Endothelial cell of umbilical vein (primary cell): ENCODE measurements at regions not wholly inside any gene's neighbourhood (a gene's known extent, or its start where the extent isn't known, plus 50 kb on each side); places are given as distances from the start of the nearest gene placed in this dataset.

ENCODE experiments used
- BruUV-seq: library from RNA; stranded (reverse); fragments of 400-500 nt; replicated peaks from 2 replicates; lab custom pipeline; 2021; lab: Mats Ljungman, UMichigan
- CTCF ChIA-PET: fragments of 300-600, 350-600 bp; sonication (Branson Sonifier 250); formaldehyde crosslinking; loops from one replicate; lab custom pipeline; 2021; ENCODE audit warnings: antibody characterized with exemption, inconsistent platforms; lab: Charles Lee
- POLR2A ChIA-PET: fragments of 300-600, 350-600 bp; sonication (Branson Sonifier 250); formaldehyde crosslinking; loops from one replicate; lab custom pipeline; 2021; ENCODE audit warnings: antibody characterized with exemption, inconsistent platforms; lab: Charles Lee
- DNase-seq: peaks from one replicate; pipeline ENCODE4 v3.0.0-alpha.2; 2011; ENCODE audit warnings: low read depth, low spot score
- FAIRE-seq: peaks from 2 replicates; lab custom pipeline; 2011; peaks lifted over from hg19 to GRCh38; lab: Jason Lieb, UNC
- H2AFZ ChIP-seq: 2 replicates; pipeline ENCODE4 v1.6.0; 2012; ENCODE audit warnings: low read depth, low read length, control low read depth, inconsistent platforms
- H3K27ac ChIP-seq: 2 replicates; pipeline ENCODE4 v1.5.1; 2011; ENCODE audit warnings: low read depth, mild to moderate bottlenecking, control low read depth, low read length, moderate library complexity; ENCODE audit not compliant: insufficient read depth
- H3K27me3 ChIP-seq, 2 experiments: 2 replicates each; pipeline versions ENCODE4 v1.6.0 to v1.6.1; 2011; ENCODE audit warnings: low read length in 2 of 2, mixed read lengths in 1 of 2; ENCODE audit not compliant: control insufficient read depth in 2 of 2, insufficient read depth in 2 of 2
- H3K36me3 ChIP-seq, 2 experiments: 2 replicates in 1 of 2; 3 replicates in 1 of 2; pipeline ENCODE4 v1.5.1; 2011; ENCODE audit warnings: low read length in 2 of 2, mild to moderate bottlenecking in 1 of 2, moderate library complexity in 1 of 2; ENCODE audit not compliant: control insufficient read depth in 2 of 2, insufficient read depth in 2 of 2; ENCODE audit errors: extremely low read depth in 1 of 2
- H3K4me1 ChIP-seq: 3 replicates; pipeline ENCODE4 v1.5.1; 2011; ENCODE audit warnings: mild to moderate bottlenecking, low read length; ENCODE audit not compliant: control insufficient read depth, insufficient read depth; ENCODE audit errors: extremely low read depth
- H3K4me2 ChIP-seq: 2 replicates; pipeline ENCODE4 v1.6.1; 2011; ENCODE audit warnings: low read length, control low read depth, mixed read lengths; ENCODE audit not compliant: insufficient read depth
- H3K4me3 ChIP-seq, 3 experiments: fragments of 200-600 bp in 1 of 3; sonication (generic), shearing (Covaris generic) in 1 of 3; replicated peaks in 1 of 3; 2 replicates each; pipeline ENCODE4 v1.5.1; 2011 to 2016; ENCODE audit warnings: control low read depth in 3 of 3, low read length in 3 of 3, mild to moderate bottlenecking in 2 of 3, inconsistent platforms in 1 of 3, low read depth in 1 of 3, moderate library complexity in 1 of 3; ENCODE audit not compliant: insufficient read depth in 1 of 3
- H3K79me2 ChIP-seq: 2 replicates; pipeline ENCODE4 v1.6.0; 2012; ENCODE audit warnings: low read length, inconsistent platforms; ENCODE audit not compliant: control insufficient read depth, insufficient read depth
- H3K9ac ChIP-seq: replicated peaks from 2 replicates; pipeline ENCODE3; 2011; ENCODE audit warnings: low read length, control low read depth; ENCODE audit not compliant: insufficient read depth; ENCODE audit errors: extremely low read depth
- H3K9me1 ChIP-seq: replicated peaks from 3 replicates; pipeline ENCODE4 v1.6.0; 2011; ENCODE audit warnings: mild to moderate bottlenecking, low read length; ENCODE audit not compliant: control insufficient read depth, insufficient read depth; ENCODE audit errors: extremely low read depth
- H3K9me3 ChIP-seq: replicated peaks from 2 replicates; pipeline ENCODE4 v1.5.1; 2012; ENCODE audit warnings: low read length, inconsistent platforms; ENCODE audit not compliant: control insufficient read depth, insufficient read depth
- H4K20me1 ChIP-seq: replicated peaks from 2 replicates; pipeline ENCODE3; 2011; ENCODE audit warnings: mild to moderate bottlenecking, low read length; ENCODE audit not compliant: control insufficient read depth, insufficient read depth; ENCODE audit errors: extremely low read depth
- EZH2 ChIP-seq: IDR thresholded peaks from 2 replicates; pipeline ENCODE4 v1.6.1; 2012; ENCODE audit warnings: borderline replicate concordance, low read depth, mild to moderate bottlenecking, moderate library complexity, low read length, inconsistent platforms; ENCODE audit not compliant: severe bottlenecking
- FOS ChIP-seq: IDR thresholded peaks from 2 replicates; pipeline ENCODE4 v1.6.1; 2011; ENCODE audit warnings: mild to moderate bottlenecking, low read length, moderate library complexity, borderline replicate concordance; ENCODE audit not compliant: insufficient read depth
- GATA2 ChIP-seq: IDR thresholded peaks from 2 replicates; pipeline ENCODE4 v1.7.0; 2011; ENCODE audit warnings: low read depth, mild to moderate bottlenecking, moderate library complexity, mixed read lengths, low read length; ENCODE audit not compliant: insufficient read length, insufficient read depth
- JUN ChIP-seq: IDR thresholded peaks from 2 replicates; pipeline ENCODE4 v1.6.1; 2011; ENCODE audit warnings: borderline replicate concordance, low read depth; ENCODE audit not compliant: insufficient read length, insufficient read depth
- MYC ChIP-seq: IDR thresholded peaks from one replicate; pipeline ENCODE4 v1.6.1; 2011; ENCODE audit warnings: mild to moderate bottlenecking, low read depth, low read length
- POLR2A ChIP-seq: IDR thresholded peaks from 2 replicates; pipeline ENCODE4 v1.6.1; 2012; ENCODE audit warnings: low read depth, mild to moderate bottlenecking, control low read depth, low read length
- POLR2AphosphoS5 ChIP-seq: IDR thresholded peaks from 2 replicates; pipeline ENCODE4 v1.6.1; 2012; ENCODE audit warnings: low read depth, mild to moderate bottlenecking, control low read depth, low read length, moderate library complexity; ENCODE audit not compliant: insufficient read depth
- dilution Hi-C: fragments of 300-500 bp; cut with MboI; formaldehyde crosslinking; loops from one replicate; pipeline ENCODE4 v1.15.0; 2019; ENCODE audit warnings: low sequenced_read_pairs; ENCODE audit not compliant: extremely low pct_ligation_motif_present
- intact Hi-C: fragments of 100-400 bp; cut with micrococcal nuclease; formaldehyde crosslinking; loops from one replicate; pipeline ENCODE4 v1.10.0; 2022
- TF ChIP-seq, protein P1 (sequence below), 2 donors: IDR thresholded peaks; 1 replicate in 1 of 2; 2 replicates in 1 of 2; pipeline ENCODE4 v1.5.1; 2011; ENCODE audit warnings: low read length in 2 of 2, mild to moderate bottlenecking in 2 of 2, moderate library complexity in 2 of 2, control low read depth in 1 of 2, inconsistent platforms in 1 of 2, low read depth in 1 of 2; ENCODE audit not compliant: insufficient read depth in 1 of 2; ENCODE audit errors: extremely low read depth in 1 of 2
- TF ChIP-seq, protein P2 (sequence below): IDR thresholded peaks from 2 replicates; pipeline ENCODE4 v1.6.1; 2011; ENCODE audit not compliant: insufficient read depth, insufficient read length

DNA sequence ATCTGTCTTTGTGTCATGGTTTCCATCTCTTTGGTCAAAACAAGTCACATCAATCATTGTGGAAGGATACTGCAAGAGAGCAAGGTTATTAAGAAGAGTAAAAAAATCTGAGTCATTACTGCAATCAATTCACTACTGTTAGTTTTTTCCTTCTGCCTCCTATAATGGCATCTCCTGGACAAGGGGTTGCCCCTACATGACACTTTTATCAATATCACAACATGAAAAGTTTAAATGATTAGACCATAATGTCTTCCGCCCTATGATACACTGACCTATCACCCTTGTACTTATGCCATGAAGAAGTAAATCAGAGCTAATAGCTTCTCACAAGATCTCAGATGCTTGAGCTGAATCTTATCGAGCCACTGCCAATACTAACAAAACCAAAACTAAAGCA is 223.9 kb downstream of the KCNK2 start:
- Histone ChIP-seq H3K9me3 (no peaks in the 10 kb centered on the region), H3K27me3 (peaks cover 0 to 1% of the 10 kb centered on the region in 2 experiments), H3K9ac (no peak overlapping the region), H3K27ac (no peak overlapping the region), H3K36me3 (no peaks in the 10 kb centered on the region), H3K4me1 (no peaks in the 10 kb centered on the region), H3K79me2 (no peaks in the 10 kb centered on the region), H3K4me2 (no peak overlapping the region), H2AFZ (no peak overlapping the region), H3K9me1 (no peaks in the 10 kb centered on the region), H4K20me1 (no peaks in the 10 kb centered on the region), H3K4me3 (no peak overlapping the region)
- no TSS peak for BruUV-seq
- TF ChIP-seq, protein P1, sequence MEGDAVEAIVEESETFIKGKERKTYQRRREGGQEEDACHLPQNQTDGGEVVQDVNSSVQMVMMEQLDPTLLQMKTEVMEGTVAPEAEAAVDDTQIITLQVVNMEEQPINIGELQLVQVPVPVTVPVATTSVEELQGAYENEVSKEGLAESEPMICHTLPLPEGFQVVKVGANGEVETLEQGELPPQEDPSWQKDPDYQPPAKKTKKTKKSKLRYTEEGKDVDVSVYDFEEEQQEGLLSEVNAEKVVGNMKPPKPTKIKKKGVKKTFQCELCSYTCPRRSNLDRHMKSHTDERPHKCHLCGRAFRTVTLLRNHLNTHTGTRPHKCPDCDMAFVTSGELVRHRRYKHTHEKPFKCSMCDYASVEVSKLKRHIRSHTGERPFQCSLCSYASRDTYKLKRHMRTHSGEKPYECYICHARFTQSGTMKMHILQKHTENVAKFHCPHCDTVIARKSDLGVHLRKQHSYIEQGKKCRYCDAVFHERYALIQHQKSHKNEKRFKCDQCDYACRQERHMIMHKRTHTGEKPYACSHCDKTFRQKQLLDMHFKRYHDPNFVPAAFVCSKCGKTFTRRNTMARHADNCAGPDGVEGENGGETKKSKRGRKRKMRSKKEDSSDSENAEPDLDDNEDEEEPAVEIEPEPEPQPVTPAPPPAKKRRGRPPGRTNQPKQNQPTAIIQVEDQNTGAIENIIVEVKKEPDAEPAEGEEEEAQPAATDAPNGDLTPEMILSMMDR (IDR thresholded peaks at IDR 0.05; ENCODE audit: extremely low read depth in 1 of 2, insufficient read depth in 1 of 2, low read depth in 1 of 2, low read length in 2 of 2), result no peak
- TF ChIP-seq POLR2A (no peak), GATA2 (no peak), MYC (no peak), EZH2 (no peak), JUN (no peak), FOS (no peak), POLR2AphosphoS5 (no peak)
- TF ChIP-seq, protein P2, sequence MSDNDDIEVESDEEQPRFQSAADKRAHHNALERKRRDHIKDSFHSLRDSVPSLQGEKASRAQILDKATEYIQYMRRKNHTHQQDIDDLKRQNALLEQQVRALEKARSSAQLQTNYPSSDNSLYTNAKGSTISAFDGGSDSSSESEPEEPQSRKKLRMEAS, result no peak
- dilution Hi-C loops (no loop called here), intact Hi-C loops (no loop called here)
- ChIA-PET CTCF (interaction anchor here (0.9 to 1.0 kb wide), 2 partner anchors 9 to 19 kb away, joined by 3 read pairs; no protein-coding TSS in a partner anchor), POLR2A (no interaction called here)
- DNase-seq, result no peak
- FAIRE-seq, result no peak
